NCI-H524 treated with DMSO at 0.1 percent for 48 hours (cell line): ENCODE measurements at regions not wholly inside any gene's neighbourhood (a gene's known extent, or its start where the extent isn't known, plus 50 kb on each side); places are given as distances from the start of the nearest gene placed in this dataset.

ENCODE experiments used
- DNase-seq: peaks from one replicate; lab custom pipeline; 2025; lab: John Stamatoyannopoulos, UW

DNA sequence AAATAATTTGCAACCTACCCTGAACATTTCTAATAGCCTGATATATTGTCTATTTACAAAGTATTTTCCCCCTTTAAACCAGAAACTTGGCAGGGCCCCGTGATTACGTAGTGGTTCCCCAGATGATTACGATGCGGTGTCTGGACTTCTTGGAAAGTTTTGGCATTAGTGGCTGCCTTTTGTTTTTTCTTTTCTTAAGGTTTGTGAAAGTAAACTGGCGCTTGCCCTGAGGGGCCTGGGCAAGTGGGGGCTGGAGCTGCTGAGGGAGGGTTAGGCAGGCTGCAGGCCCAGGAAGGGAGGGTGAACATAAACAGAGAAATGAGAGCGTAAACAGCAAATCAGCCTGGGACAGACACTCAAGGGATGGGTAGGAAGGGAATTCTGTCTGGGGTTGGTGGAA lies 123.6 kb upstream of the MSX1 start:
- no peak for DNase-seq

DNA sequence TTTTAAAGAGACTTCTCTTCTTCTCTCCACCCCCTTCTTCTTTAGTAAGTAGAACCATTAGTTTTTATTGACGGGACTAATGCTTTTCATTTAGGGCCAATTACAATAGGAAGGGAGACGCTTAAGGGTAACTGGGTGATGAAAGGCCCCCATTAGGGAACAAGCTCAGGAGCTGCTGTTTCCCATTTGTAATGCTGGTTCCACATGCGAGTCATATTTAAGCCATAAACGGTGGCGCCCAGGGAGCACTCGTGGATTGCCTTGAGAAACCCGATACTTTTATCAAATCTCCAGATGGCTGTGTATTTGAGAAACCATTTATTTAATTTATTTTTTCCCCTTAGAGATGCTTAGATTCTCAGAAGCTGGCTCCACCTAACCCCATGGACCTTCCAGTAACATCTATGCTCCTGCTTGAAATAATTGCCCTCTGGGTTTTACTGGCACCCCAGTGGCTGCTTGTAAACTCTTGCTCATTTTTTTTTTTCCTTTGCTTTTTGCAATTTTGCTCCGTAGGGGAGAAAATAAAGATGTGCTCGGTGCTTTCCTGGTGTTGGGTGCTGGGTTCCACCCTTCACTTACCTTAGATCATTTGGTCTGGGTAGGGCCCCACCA lies 124.2 kb upstream of the MSX1 start:
- DNase-seq, result peak; percentile 59

DNA sequence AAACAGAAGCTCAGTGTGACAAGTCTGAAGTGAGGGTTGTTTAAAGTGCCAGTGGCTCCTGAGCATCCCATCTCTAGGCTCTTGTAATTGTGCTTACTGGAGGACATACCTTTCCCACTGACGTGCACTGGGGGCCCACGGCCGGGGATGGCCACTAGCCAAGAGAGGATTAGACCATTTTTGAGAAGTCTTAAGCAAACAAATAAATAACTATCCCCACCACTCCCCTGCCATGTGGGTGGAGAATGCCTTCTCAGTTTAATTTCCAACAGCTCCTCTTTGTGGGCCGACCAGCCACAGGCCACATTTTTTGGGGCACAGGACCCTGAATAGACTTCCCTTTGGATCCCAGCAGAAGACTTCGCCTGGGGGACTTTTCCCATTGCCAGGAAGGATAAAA lies 125.0 kb upstream of the MSX1 start:
- no peak for DNase-seq

DNA sequence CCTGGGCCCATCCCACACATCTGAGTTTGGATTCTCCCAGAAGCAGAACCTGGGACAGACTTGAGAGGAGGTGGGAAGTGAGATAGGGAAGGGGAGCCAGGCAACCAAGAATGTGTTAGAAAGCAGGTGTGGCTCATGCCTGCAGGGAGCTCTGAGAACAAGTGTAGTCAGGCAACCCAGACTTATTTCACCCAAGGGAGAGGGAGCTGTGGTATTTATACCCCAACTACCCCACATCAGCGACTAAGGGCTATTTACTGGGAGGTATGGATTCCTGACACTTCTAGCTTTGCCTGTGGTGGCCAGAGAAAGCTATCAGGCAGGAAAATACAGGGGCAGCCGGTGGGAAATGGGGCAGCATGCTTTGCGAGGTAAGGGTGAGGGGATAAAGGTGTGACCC lies 125.8 kb upstream of the MSX1 start:
- DNase-seq, result no peak

DNA sequence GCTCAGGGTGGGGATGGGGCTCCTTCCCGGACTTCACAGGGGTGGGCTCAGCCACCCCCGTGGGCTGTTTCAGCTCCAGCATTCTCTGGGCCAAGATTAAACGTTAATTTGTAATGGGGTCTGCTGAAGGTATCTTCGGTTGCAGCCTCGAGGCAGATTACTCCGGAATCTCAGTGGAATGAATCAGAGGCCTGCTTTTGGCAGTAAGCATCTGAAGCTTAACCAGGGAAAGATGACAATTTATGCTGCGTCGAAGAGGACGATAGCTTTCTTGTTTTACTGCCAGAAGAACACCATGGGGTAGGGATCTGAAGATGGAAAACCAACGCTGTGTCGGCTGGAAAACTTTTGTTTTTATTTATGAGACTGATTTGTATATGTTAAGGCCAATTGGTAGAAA lies 129.2 kb upstream of the MSX1 start:
- DNase-seq, result no peak

DNA sequence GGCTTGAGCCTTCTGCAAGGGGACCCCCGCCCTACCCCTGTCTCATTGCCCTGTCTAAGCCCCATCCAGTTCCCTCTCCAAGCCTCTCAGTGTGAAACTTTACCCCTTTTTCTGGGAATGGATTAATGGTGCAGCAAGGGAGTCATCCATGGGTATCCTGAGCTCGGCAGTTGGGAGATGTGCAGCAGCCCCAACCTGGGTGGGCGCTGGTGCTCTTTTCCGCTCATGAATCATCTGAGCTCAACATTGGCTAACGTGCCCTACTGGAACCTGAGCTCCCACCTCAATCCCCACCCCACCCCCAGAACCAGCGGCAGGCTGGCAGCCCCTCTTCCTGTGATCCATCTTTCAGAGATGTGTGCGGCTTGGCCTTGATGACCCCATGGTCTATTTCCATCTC lies 130.3 kb upstream of the MSX1 start:
- DNase-seq, result no peak

DNA sequence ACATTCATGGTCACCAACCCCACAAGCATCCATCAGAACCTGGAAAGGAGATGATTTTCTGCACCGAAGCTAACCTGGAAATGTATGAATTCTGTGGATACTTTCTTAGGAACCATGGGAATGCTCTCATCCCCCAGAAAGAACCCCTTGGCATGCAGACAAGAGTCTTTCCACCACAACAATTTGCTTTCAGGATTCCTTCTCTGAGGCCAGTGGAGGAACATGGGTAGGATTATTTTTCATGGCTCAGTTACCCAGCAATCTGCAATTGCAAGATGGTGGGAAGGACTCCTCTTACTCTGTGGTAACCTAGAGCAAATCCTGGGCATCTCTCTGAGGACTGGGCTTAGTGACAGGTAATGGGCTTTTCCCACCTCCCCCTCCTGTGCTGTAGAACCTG lies 131.9 kb upstream of the MSX1 start:
- DNase-seq, result no peak

DNA sequence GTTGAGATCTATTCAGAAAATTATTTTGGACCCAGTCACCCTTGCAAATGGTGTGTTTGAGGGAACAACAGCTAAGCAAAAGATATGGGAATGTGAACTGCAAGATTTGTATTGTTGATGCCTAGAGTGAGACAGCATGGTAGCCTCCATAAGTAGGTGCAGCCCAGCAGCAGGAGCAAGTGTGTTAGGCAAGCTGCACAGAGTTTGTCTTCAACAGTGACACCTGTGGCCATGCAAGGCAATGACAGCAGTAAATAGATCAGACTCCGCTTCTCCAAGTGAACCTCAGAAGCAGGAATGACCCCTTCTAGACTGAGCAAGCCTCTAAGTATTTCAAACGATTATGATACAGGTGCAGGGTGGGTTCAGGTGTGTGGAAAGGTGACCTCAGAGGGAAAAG lies 133.4 kb upstream of the MSX1 start:
- DNase-seq, result no peak

DNA sequence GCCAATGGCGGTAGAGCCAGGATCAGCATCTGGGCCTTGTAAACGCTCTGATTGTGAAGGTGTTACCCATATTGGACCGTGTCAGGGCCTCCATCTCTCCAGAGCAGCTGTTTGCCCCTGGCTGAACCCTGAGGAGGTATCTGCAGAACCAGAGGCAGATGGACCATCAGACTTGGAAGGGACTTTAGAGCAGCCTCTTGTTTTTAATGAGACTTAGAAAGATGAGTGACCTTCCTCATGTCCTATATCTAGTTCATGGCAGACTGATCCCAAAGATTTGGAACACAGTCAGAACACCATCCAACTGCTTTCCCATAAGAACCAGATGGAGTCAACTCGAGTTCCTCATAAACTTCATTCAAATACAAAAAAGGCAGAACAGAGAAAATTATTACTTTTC lies 135.1 kb upstream of the MSX1 start:
- DNase-seq, result no peak

DNA sequence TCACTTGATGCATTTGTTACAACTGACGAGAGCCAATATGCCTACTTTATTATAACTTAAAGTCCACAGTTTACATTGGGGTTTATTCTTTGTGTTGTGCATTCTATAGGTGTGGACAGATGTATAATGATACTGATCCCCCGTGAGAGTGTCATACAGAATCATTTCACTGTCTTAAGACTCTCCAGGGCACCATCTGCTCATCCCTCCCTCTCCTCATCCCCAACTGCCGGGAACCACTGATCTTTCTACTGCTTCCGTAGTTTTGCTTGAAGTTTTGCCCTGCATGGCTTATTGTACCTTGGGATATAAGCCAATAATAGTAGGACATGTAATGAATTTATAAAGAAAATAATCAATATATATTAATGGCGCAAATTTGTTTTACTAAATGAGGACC lies 137.8 kb upstream of the MSX1 start:
- DNase-seq, result peak; percentile 94

DNA sequence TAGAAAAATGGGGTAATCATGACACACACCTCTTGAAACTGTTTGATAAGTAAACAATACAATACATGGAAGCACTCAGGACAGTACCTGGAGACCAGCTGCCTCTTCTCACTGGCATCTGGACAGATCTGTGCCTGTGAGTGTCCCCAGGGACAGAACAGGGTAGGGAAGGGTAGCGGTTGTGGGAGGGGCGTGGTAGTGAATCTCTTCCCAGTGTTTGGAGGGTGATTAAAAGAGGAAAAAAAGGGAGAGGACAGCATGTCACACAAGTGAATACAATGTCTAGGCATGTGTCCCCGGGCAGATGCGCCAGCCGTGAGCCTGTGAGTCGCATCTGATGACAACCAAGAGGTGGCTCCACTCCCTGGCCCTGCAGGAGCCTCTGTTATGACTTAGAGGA lies 138.8 kb upstream of the MSX1 start:
- DNase-seq, result peak; percentile 97

DNA sequence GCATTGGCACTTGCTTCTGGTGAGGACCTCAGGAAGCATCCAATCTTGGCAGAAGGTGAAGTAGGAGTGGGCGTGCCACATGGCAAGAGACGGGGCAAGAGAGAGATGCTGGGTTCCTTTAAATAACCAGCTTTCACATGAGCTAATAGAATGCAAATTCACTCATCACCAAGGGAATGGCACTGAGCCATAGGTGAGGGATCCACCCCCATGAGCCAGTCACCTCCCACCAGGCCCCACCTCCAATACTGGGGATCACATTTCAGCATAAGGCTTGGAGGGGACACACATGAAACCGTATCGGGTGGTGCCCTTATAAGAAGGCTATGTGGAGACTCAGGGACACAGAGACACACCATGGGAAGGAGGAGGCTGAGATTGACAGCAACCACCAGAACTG lies 140.0 kb upstream of the MSX1 start:
- DNase-seq, result no peak

DNA sequence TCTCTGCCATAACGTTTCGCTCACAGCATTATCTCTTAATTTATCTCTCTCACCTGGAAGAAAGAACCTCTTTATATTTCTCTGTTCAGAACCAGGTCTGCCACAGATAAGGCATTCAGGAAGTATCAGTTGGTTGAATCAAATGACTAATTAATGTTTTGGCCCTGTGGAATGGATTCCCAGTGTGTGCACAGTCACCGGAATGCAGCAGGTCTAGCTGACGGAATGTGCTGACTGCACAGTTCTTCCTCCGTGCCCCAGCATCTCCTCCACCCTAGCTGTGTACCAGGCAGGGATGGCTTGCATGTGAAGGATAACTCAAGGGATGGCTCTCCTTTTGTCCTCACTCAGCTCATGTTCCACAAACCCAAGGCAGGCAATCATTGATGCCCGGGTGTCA lies 141.8 kb upstream of the MSX1 start:
- DNase-seq, result no peak

DNA sequence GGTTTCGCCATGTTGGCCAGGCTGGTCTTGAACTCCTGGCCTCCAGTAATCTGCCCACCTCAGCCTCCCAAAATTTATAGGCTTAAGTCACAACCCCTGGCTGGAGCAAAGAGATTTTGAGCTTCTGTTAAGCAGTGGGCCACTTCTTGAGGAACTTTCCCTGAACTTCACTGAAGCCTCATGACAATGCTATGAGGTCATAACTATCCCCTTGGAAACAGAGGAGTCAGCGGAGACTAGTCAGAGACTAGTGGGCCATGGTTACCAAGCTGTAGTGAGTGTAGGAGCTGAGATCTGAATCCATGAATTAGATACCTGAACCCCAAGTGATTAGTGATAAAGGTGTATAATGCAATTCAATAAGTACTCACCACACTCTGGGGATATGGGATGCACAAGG lies 145.1 kb upstream of the MSX1 start:
- no peak for DNase-seq

DNA sequence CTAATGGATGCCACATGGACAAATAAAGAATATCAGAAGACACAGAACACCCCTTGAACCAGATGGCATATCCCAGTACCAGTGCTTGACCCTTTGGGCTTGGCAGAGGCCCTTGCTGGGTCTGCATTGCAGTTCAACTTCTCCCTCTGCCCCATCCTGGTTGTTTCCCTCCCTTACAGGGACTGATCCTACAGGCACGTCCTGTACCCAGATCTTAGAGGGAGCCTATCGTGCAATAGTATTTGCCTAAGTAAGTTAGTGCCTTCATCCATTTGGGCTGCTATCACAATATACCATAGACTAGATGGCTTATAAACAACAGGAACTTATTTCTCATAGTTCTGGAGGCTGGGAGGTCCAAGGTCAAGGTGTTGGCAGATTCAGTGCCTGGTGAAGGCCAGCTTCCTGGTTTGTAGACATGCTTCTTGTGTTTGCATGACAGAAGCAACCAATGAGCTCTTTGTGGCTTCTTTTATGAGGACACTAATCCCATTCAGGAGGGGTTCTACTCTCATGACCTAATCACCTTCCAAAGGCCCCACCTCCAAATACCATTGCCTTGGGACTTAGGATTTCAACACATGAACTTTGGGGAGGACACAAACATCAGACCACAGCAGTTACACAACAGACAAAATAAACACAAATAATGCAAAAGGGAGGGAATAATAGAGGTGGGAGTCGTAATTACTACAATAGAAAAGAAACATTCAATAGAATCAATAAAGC lies 146.5 kb upstream of the MSX1 start:
- no peak for DNase-seq

DNA sequence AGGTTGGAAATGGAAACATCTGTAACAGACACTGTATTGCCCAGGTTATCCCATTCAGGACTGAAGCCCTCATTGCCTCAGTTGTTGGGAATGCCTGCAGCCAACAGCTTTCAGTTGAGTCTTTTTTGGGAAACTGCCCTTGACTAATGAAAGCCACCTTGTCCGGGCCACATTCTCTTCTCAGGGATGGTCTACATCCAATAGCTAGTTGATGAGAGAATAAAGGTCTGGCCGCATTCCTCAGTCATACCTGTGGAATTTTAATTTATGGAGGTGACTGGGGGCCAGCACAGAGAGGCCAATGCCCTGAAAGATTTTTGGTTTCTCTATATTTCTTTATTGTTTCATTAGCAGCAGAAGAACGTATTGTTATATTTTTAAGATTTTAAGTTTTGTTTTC lies 147.6 kb upstream of the MSX1 start:
- no peak for DNase-seq

DNA sequence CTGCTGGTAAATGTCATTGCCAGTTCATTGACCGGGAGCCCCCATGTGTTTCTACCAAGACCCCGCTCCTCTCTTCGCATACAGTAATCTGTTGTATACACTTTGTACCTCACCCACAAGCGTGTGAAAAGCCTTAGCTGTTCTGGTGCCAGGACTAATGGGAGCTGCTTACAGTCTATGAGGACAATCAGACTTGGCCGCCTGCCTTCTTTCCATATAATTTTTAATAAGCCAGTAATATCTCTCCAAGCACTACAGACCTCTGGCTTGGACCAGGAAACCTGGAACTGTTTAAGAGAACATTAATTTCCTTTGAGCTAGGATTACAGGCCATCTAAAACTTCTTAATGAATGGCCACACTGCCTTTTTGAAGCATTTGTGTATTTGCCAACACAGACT lies 149.7 kb upstream of the MSX1 start:
- no peak for DNase-seq

DNA sequence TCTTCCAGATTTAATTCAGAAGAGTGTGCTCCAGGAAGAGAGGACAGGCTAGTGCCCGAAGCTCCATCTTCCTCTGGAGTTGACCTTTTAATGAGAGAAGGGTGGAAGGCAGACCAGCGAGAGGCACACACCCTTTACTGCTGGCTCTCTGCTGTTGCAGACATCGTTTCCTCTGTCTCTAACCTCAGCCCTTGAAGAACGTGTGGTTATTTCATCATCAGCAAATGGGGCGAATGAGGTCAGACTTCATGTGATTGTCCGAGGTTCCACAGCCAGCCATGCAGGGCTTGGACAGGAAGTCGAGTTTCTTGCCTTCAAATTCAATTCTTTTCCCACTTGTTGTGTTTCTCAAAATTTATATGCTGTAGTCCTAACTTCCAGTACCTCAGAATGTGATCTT lies 155.2 kb upstream of the MSX1 start:
- DNase-seq, result no peak

DNA sequence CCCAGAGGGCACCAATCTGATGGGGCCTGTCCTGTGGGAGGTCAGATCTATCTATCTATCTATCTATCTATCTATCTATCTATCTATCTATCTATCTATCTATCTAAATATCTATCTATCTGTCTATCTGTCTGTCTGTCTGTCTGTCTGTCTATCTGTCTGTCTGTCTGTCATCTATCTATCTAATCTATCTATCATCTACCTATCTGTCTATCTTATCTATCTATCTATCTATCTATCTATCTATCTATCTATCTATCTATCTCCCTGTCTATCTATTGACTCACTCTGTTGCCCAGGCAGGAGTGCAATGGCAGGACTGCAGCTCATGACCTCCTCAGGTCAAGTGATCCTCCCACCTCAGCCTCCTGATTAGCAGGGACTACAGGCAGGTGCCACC lies 155.7 kb upstream of the STX18 start:
- no peak for DNase-seq

DNA sequence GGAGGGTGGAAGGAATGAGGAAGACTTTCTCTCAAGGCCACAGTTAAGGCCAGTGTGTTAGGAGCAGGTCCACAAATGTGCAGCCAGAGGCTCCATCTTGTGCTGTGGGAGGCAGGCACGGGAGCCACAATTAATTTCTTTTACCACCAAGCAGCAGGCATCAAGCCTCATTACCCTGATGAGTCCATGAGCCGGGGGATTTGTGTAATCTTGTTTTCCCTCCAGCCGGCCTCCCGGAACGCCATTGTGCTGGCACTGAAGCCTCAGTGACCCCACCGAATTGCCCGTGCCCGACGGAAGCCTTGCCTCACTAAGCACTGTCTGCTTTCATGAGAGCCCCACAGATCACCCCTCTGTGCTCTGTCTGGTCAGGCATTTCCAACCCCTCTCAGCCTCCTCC lies 154.7 kb upstream of the STX18 start:
- no peak for DNase-seq

DNA sequence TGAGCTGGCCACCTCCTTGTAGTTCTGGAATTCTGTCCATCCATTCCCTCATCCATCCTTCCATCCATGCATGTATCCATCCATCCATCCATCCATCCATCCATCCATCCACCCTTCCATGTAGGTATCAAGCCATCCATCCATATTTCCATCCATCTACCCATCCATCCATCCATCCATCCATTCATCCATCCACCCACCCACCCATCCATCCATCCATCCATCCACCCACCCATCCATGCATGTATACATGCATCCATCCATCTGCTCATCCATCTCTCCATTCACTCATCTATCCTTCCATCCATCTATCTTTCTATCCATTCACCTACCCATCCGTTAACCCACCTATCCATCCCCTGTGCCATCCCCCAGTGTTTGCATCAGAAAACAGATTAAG lies 153.6 kb upstream of the STX18 start:
- no peak for DNase-seq

DNA sequence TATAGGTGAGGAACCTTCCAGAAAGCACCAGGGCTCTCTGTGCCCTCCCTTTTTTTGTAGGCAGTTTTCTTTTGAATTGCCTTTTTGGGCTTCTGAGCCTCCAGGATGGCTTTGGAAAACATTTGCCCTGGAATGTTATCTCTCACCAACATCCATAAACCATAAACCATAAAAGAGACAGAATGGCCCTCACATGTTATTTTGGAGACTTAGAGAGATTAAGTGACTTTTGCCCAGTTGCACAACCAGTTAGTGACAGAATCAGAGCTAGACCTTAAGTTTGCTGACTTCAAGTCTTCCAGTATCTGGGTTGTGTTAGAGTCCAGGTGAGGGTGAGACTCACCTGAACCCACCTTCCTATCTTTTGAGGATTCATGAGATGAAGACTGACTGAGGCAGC lies 153.0 kb upstream of the STX18 start:
- no peak for DNase-seq

DNA sequence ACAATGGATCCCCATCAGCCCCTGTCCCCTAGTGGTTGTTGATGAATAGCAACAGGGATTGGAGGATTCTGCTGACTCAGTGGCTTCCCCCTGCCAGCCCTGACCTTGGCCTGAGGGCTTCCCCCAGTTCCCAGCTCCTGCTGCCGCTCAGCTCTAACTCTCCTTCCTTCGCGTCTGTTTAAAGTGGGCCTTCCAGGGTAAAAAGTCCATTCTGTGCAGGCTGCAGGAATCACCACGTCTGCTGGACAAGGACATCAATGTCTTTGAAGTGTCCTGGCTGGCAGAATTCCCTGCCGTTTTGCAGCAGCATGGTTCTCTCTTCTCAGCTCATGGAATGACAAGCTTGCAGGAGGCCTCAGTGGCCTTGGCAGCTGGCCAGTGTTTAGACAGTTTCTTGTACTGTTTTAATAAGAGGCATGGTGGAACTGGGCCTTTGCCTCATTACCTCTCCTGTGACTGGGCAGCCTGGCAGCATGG lies 152.5 kb upstream of the STX18 start:
- DNase-seq, result no peak

DNA sequence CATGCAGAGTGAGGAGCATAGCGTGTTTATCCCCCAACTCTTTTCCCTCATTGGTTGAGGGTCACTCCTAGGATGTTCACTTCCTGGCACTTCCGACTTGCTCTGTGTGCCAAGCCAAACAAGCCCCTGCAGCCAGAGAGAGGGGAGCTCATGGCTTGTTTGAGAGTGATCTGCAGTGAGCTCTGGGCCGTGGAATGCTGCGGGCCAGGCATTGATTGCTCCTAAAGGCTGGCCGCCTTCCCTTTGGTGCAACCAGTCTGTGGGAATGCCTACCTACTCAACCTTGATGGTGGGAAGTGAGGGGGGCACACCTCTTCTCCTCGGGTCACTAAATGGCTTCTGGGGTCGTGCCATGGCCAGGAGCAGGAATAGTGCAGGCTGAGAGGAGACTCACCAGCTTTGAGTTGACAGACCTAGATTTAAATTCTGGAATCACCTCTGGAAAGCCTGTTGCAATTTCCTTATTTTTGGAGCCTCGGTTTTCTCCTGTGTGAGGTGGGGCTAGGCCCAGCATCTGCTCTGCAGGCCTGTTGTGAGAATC lies 152.0 kb upstream of the STX18 start:
- no peak for DNase-seq
